NCI-H510A treated with DMSO at 0.1 percent for 48 hours (cell line): ENCODE measurements at regions not wholly inside any gene's neighbourhood (a gene's known extent, or its start where the extent isn't known, plus 50 kb on each side); places are given as distances from the start of the nearest gene placed in this dataset.
"Not testable (repeated sequence)": the region's sequence is repeated elsewhere in the genome, so short reads cannot be mapped to it uniquely, and the experiment has no call there.

Experiments used
- DNase-seq: peaks from one replicate; lab custom pipeline; 2025; lab: John Stamatoyannopoulos, UW

- no peak for DNase-seq
Measured at GRCh38 chr13:50599046-50599445, 244.4 kb downstream of the DLEU7 start.

- DNase-seq = no peak
Measured at GRCh38 chr13:50599927-50600326, 243.6 kb downstream of the DLEU7 start.

- DNase-seq = no peak
Measured at GRCh38 chr13:50608370-50608769, 235.1 kb downstream of the DLEU7 start.

- no peak for DNase-seq
Measured at GRCh38 chr13:50609011-50609410, 234.5 kb downstream of the DLEU7 start.

- DNase-seq = no peak
Measured at GRCh38 chr13:50610238-50610637, 233.3 kb downstream of the DLEU7 start.

GRCh38 chr13:50611117-50611781 is 232.2 kb downstream of the DLEU7 start:
- DNase-seq = no peak

- no peak for DNase-seq
Measured at GRCh38 chr13:50612717-50613116, 230.8 kb downstream of the DLEU7 start.

GRCh38 chr13:50613356-50613831 is 230.1 kb downstream of the DLEU7 start:
- DNase-seq = no peak

GRCh38 chr13:50615234-50615633 is 228.3 kb downstream of the DLEU7 start:
- no peak for DNase-seq

GRCh38 chr13:50616101-50616500 is 227.4 kb downstream of the DLEU7 start:
- no peak for DNase-seq

GRCh38 chr13:50617134-50617721 is 226.3 kb downstream of the DLEU7 start:
- no peak for DNase-seq

- no peak for DNase-seq
Measured at GRCh38 chr13:50618206-50618605, 225.3 kb downstream of the DLEU7 start.

GRCh38 chr13:50626101-50626547 is 217.4 kb downstream of the DLEU7 start:
- DNase-seq = no peak

GRCh38 chr13:50627111-50627510 is 216.4 kb downstream of the DLEU7 start:
- no peak for DNase-seq

- DNase-seq = not testable (repeated sequence)
Measured at GRCh38 chr13:50628512-50628911, 215.0 kb downstream of the DLEU7 start.

- no peak for DNase-seq
Measured at GRCh38 chr13:50629497-50629896, 214.0 kb downstream of the DLEU7 start.

- no peak for DNase-seq
Measured at GRCh38 chr13:50629966-50630365, 213.5 kb downstream of the DLEU7 start.

GRCh38 chr13:50631041-50631440 is 212.5 kb downstream of the DLEU7 start:
- no peak for DNase-seq

GRCh38 chr13:50634339-50634738 is 209.2 kb downstream of the DLEU7 start:
- DNase-seq = no peak

- DNase-seq = no peak
Measured at GRCh38 chr13:50635504-50635903, 208.0 kb downstream of the DLEU7 start.

GRCh38 chr13:50636007-50636704 is 207.3 kb downstream of the DLEU7 start:
- no peak for DNase-seq

- DNase-seq = no peak
Measured at GRCh38 chr13:50643060-50643459, 200.4 kb downstream of the DLEU7 start.
